ENCODE measurements at regions not wholly inside any gene's neighbourhood (a gene's known extent, or its start where the extent isn't known, plus 50 kb on each side); places are given as distances from the start of the nearest gene placed in this dataset.

DNA sequence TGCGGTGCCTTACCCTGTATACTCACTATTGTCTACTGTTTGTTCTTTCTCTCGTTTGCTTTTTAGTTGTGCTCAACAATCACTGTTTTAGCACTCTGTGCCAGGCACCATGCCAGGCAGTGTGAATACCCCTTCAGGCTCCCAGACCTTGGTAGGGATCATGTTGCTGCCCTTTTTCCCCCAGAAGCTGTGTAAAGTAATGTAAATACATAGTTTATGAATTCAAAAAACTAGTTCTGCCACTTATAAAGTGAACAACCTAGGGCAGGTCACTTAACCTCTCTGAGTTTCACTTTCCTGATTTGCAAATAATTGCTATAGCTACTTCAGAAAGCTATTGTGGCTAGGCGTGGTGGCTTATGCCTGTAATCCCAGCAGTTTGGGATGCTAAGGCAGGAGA, 81.0 kb upstream of the CTSC start:
- Histone ChIP-seq H3K9ac (ENCODE audit: low read depth in 1 of 2, low read length in 2 of 2) (no peak overlapping the region), H3K4me1 (ENCODE audit: control insufficient read depth in 4 of 4, insufficient read depth in 4 of 4, low read length in 3 of 4) (peaks cover 0 to 3% (median 0%) of the 10 kb centered on the region in 4 donors), H3K36me3 (ENCODE audit: control insufficient read depth in 4 of 4, insufficient read depth in 3 of 4, low read depth in 1 of 4, low read length in 3 of 4) (no peaks in the 10 kb centered on the region), H3K27me3 (ENCODE audit: control insufficient read depth in 4 of 4, insufficient read depth in 4 of 4, low read length in 3 of 4) (no peaks in the 10 kb centered on the region), H3K27ac (ENCODE audit: low read depth in 1 of 2, low read length in 2 of 2) (no peak overlapping the region), H3K9me3 (ENCODE audit: control insufficient read depth in 4 of 4, low read length in 3 of 4) (no peaks in the 10 kb centered on the region), H3K4me3 (ENCODE audit: low read depth in 1 of 3, low read length in 3 of 3) (no peak overlapping the region)
- TF ChIP-seq FOXA1 (IDR thresholded peaks at IDR 0.05) (no peak), EGR1 (IDR thresholded peaks at IDR 0.05; ENCODE audit: low read depth in 2 of 2) (no peak), TAF1 (conservative IDR thresholded peaks at IDR 0.05) (no peak), JUND (IDR thresholded peaks at IDR 0.05) (no peak), GABPA (IDR thresholded peaks at IDR 0.05 in 1 of 2, conservative IDR thresholded peaks at IDR 0.05 in 1 of 2) (no peak)
- TF ChIP-seq, protein P1, sequence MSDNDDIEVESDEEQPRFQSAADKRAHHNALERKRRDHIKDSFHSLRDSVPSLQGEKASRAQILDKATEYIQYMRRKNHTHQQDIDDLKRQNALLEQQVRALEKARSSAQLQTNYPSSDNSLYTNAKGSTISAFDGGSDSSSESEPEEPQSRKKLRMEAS (IDR thresholded peaks at IDR 0.05): no peak
- 75% methylated on average over 3 of the region's 3 CpGs for WGBS
- DNase-seq (ENCODE audit: low spot score): no peak

DNA sequence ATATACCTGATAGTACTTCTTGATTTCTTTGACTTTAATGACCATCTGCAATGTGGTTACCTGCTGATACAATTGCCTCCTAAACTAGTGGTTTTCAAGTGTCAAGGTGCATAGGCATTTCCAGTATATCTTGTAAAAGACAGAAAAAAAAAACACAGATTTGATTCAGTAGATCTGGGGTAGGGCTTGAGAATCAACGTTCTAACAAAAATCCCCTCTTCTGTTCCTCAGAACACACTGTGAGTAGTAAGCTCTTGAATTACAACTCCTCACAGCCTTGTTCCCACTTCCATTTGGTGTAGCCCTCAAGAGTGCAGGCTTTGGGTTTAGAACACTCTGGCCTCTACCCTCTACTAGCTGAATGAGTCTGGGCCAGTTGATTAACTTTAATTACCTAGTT, 78.0 kb upstream of the CTSC start:
- 69% methylated on average over 1 of the region's 1 CpG for WGBS
- no peak overlapping the region for H3K4me3 ChIP-seq (ENCODE audit: low read depth in 1 of 3, low read length in 3 of 3)
- no peak for DNase-seq (ENCODE audit: low spot score)
- H3K27ac ChIP-seq (ENCODE audit: low read depth in 1 of 2, low read length in 2 of 2): no peak overlapping the region
- no peaks in the 10 kb centered on the region for H3K36me3 ChIP-seq (ENCODE audit: control insufficient read depth in 4 of 4, insufficient read depth in 3 of 4, low read depth in 1 of 4, low read length in 3 of 4)
- no peaks in the 10 kb centered on the region for H3K27me3 ChIP-seq (ENCODE audit: control insufficient read depth in 4 of 4, insufficient read depth in 4 of 4, low read length in 3 of 4)
- no peaks in the 10 kb centered on the region for H3K9me3 ChIP-seq (ENCODE audit: control insufficient read depth in 4 of 4, low read length in 3 of 4)
- H3K9ac ChIP-seq (ENCODE audit: low read depth in 1 of 2, low read length in 2 of 2): no peak overlapping the region
- no peaks in the 10 kb centered on the region for H3K4me1 ChIP-seq (ENCODE audit: control insufficient read depth in 4 of 4, insufficient read depth in 4 of 4, low read length in 3 of 4)
- TF ChIP-seq, protein P1 (IDR thresholded peaks at IDR 0.05): no peak
- TF ChIP-seq EGR1 (IDR thresholded peaks at IDR 0.05; ENCODE audit: low read depth in 2 of 2) (no peak), NR2F2 (IDR thresholded peaks at IDR 0.05) (no peak), YY1 (IDR thresholded peaks at IDR 0.05) (no peak), RAD21 (IDR thresholded peaks at IDR 0.05) (no peak), HNF4G (IDR thresholded peaks at IDR 0.05) (no peak), RXRA (IDR thresholded peaks at IDR 0.05) (no peak), HNF4A (conservative IDR thresholded peaks at IDR 0.05) (no peak), JUND (IDR thresholded peaks at IDR 0.05) (no peak)
- TF ChIP-seq, protein P2, sequence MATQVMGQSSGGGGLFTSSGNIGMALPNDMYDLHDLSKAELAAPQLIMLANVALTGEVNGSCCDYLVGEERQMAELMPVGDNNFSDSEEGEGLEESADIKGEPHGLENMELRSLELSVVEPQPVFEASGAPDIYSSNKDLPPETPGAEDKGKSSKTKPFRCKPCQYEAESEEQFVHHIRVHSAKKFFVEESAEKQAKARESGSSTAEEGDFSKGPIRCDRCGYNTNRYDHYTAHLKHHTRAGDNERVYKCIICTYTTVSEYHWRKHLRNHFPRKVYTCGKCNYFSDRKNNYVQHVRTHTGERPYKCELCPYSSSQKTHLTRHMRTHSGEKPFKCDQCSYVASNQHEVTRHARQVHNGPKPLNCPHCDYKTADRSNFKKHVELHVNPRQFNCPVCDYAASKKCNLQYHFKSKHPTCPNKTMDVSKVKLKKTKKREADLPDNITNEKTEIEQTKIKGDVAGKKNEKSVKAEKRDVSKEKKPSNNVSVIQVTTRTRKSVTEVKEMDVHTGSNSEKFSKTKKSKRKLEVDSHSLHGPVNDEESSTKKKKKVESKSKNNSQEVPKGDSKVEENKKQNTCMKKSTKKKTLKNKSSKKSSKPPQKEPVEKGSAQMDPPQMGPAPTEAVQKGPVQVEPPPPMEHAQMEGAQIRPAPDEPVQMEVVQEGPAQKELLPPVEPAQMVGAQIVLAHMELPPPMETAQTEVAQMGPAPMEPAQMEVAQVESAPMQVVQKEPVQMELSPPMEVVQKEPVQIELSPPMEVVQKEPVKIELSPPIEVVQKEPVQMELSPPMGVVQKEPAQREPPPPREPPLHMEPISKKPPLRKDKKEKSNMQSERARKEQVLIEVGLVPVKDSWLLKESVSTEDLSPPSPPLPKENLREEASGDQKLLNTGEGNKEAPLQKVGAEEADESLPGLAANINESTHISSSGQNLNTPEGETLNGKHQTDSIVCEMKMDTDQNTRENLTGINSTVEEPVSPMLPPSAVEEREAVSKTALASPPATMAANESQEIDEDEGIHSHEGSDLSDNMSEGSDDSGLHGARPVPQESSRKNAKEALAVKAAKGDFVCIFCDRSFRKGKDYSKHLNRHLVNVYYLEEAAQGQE (IDR thresholded peaks at IDR 0.05): no peak

DNA sequence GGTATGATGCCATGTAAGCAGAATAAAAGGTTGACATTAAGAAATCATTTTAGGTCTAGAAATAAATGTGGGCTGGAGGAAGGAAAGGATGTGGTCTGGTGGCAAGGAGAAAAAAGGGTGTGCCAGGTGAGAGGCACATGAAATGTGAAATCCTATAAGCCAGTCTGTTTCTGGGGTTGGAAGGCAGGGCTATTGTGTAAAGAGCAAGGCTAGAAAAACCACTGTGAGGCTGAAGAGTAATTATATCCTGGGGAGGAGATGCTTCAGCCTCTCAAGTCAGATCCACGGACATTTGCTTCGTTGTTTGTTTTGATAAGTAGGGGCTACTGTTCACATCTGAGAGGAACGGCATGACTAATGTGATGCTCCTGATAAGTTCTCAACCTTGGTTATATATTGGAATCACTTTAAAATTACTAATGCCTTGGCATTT, 77.5 kb upstream of the CTSC start:
- H3K4me3 ChIP-seq (ENCODE audit: low read depth in 1 of 3, low read length in 3 of 3): no peak overlapping the region
- no peaks in the 10 kb centered on the region for H3K9me3 ChIP-seq (ENCODE audit: control insufficient read depth in 4 of 4, low read length in 3 of 4)
- H3K9ac ChIP-seq (ENCODE audit: low read depth in 1 of 2, low read length in 2 of 2): no peak overlapping the region
- H3K27me3 ChIP-seq (ENCODE audit: control insufficient read depth in 4 of 4, insufficient read depth in 4 of 4, low read length in 3 of 4): no peaks in the 10 kb centered on the region
- no peaks in the 10 kb centered on the region for H3K4me1 ChIP-seq (ENCODE audit: control insufficient read depth in 4 of 4, insufficient read depth in 4 of 4, low read length in 3 of 4)
- no peaks in the 10 kb centered on the region for H3K36me3 ChIP-seq (ENCODE audit: control insufficient read depth in 4 of 4, insufficient read depth in 3 of 4, low read depth in 1 of 4, low read length in 3 of 4)
- DNase-seq (ENCODE audit: low spot score): no peak
- H3K27ac ChIP-seq (ENCODE audit: low read depth in 1 of 2, low read length in 2 of 2): no peak overlapping the region
- WGBS: 43% methylated on average over 3 of the region's 3 CpGs
- TF ChIP-seq NR2F2 (IDR thresholded peaks at IDR 0.05) (no peak), GABPA (IDR thresholded peaks at IDR 0.05 in 1 of 2, conservative IDR thresholded peaks at IDR 0.05 in 1 of 2) (no peak), TAF1 (conservative IDR thresholded peaks at IDR 0.05) (no peak), FOXA2 (IDR thresholded peaks at IDR 0.05) (no peak), FOXA1 (IDR thresholded peaks at IDR 0.05) (no peak)
- TF ChIP-seq, protein P3, sequence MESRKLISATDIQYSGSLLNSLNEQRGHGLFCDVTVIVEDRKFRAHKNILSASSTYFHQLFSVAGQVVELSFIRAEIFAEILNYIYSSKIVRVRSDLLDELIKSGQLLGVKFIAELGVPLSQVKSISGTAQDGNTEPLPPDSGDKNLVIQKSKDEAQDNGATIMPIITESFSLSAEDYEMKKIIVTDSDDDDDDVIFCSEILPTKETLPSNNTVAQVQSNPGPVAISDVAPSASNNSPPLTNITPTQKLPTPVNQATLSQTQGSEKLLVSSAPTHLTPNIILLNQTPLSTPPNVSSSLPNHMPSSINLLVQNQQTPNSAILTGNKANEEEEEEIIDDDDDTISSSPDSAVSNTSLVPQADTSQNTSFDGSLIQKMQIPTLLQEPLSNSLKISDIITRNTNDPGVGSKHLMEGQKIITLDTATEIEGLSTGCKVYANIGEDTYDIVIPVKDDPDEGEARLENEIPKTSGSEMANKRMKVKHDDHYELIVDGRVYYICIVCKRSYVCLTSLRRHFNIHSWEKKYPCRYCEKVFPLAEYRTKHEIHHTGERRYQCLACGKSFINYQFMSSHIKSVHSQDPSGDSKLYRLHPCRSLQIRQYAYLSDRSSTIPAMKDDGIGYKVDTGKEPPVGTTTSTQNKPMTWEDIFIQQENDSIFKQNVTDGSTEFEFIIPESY (IDR thresholded peaks at IDR 0.05): no peak
- TF ChIP-seq, protein P2 (IDR thresholded peaks at IDR 0.05): no peak
- TF ChIP-seq, protein P4, sequence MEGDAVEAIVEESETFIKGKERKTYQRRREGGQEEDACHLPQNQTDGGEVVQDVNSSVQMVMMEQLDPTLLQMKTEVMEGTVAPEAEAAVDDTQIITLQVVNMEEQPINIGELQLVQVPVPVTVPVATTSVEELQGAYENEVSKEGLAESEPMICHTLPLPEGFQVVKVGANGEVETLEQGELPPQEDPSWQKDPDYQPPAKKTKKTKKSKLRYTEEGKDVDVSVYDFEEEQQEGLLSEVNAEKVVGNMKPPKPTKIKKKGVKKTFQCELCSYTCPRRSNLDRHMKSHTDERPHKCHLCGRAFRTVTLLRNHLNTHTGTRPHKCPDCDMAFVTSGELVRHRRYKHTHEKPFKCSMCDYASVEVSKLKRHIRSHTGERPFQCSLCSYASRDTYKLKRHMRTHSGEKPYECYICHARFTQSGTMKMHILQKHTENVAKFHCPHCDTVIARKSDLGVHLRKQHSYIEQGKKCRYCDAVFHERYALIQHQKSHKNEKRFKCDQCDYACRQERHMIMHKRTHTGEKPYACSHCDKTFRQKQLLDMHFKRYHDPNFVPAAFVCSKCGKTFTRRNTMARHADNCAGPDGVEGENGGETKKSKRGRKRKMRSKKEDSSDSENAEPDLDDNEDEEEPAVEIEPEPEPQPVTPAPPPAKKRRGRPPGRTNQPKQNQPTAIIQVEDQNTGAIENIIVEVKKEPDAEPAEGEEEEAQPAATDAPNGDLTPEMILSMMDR (IDR thresholded peaks at IDR 0.05; ENCODE audit: low read depth, low read length, missing input control): no peak
